MG63 (cell line): ENCODE measurements at regions not wholly inside any gene's neighbourhood (a gene's known extent, or its start where the extent isn't known, plus 50 kb on each side); places are given as distances from the start of the nearest gene placed in this dataset.

Experiments
- DNase-seq: peaks from one replicate; pipeline ENCODE4 v3.0.0-alpha.2; 2020
- H3K27me3 ChIP-seq: fragments of 250-450 bp; sonication (Bioruptor Pico); 2 replicates; pipeline ENCODE4 v1.5.1; 2020; ENCODE audit warnings: mild to moderate bottlenecking, moderate library complexity
- H3K36me3 ChIP-seq: fragments of 250-450 bp; sonication (Bioruptor Pico); 2 replicates; pipeline ENCODE4 v1.5.1; 2020; ENCODE audit warnings: mild to moderate bottlenecking, moderate library complexity
- H3K4me3 ChIP-seq: fragments of 250-450 bp; sonication (Bioruptor Pico); 2 replicates; pipeline ENCODE4 v1.5.1; 2020; ENCODE audit warnings: mild to moderate bottlenecking, moderate library complexity
- H3K9me3 ChIP-seq: fragments of 250-450 bp; sonication (Bioruptor Pico); 2 replicates; pipeline ENCODE4 v1.5.1; 2020; ENCODE audit warnings: mild to moderate bottlenecking, moderate library complexity

DNA sequence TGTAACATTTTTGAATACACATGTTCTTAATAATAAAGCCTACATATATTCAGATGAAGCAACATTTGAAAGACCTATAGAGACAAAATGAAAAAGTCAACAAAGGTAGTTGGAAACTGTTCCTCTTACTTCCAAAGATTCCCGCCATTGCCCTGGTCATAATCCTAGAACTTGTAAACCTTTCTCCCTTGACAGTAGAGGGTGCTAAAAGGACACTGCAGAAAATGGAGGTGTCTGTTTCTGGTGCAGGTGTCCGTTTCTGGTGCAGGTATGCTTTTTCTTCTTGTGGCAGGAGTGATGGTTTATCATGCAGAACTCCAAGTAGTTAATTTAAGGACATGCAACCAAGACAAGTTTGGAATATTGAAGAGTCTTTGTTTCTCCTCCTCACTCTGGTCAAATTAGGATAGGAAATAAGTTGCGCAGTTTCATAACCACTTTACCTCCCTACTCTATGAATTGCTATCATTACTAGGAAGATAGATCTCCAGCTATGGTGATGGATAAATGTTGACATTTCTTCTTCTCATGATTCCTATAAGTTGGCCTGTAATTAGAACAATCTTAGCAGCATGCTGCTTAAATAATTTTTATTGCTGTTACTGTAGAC lies 56.0 kb upstream of the FAM174A start:
- Histone ChIP-seq H3K27me3 (no peaks in the 10 kb centered on the region), H3K36me3 (no peaks in the 10 kb centered on the region), H3K4me3 (no peak overlapping the region), H3K9me3 (no peaks in the 10 kb centered on the region)
- DNase-seq, result no peak

- DNase-seq, result no peak
- Histone ChIP-seq H3K4me3 (no peak overlapping the region), H3K36me3 (no peaks in the 10 kb centered on the region)
These were observed 63.1 kb upstream of the FAM174A start for GRCh38 chr5:100472091-100472490.

DNA sequence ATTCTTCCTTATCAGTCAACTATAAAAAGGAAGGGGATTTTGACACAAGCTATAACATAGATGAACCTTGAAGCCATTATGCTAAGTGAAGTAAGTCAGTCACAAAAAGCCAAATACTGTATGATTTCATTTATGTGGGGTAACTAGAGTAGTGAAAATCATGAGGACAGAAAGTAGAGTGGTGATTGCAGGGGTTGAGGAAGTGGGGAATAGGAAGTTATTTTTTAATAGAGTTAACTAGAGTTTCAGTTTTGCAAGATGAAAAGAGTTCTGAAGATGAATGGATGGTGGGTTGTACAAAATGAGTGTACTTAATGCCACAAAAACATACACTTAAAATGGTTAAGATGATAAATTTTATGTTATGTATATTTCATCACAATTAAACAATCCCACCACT lies 65.4 kb upstream of the FAM174A start:
- no peak for DNase-seq
- Histone ChIP-seq H3K4me3 (no peak overlapping the region), H3K9me3 (no peaks in the 10 kb centered on the region), H3K36me3 (no peaks in the 10 kb centered on the region), H3K27me3 (no peaks in the 10 kb centered on the region)

More at GRCh38 chr5:100472091-100472490, 63.1 kb upstream of the FAM174A start:
- no peaks in the 10 kb centered on the region for H3K9me3 ChIP-seq
- H3K27me3 ChIP-seq, result no peaks in the 10 kb centered on the region

DNA sequence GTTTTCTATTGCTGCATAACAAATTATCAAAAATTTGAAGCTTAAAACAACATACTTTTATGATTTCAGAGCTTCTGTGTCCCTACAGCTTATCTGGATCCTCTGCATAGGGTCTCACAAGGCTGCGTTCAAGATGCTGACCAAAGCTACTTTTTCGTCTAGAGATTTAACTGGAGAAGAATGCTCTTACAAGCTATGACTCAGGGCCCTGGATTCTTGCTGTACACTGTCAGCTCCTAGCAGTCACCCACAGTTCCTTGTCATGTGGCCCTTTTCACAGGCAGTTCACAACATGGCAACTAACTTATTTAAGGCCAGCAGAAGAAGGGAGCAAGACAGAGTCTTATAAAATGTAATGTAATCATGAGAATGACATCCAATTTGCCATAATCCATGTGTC lies 70.8 kb upstream of the FAM174A start:
- Histone ChIP-seq H3K27me3 (no peaks in the 10 kb centered on the region), H3K4me3 (no peak overlapping the region), H3K36me3 (no peaks in the 10 kb centered on the region), H3K9me3 (no peaks in the 10 kb centered on the region)
- DNase-seq, result no peak

DNA sequence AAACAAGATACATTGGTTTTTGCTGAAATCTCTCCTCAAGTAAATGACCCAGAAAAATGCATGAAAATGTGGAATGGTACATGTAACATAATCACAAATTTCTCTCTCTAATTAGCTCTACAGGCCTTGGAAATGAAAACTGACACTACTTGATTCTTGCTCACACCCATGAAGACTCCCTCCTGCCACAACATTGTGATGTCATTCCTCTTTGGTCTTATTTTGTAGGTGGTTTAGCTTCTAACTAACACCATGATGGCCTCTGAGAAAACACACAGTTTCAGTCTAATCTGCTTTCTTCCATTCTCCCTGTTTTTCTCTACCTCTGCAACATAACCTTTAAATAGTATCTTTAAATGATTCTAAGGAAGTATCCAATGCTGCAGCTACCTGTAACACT lies 78.6 kb upstream of the FAM174A start:
- Histone ChIP-seq H3K9me3 (no peaks in the 10 kb centered on the region), H3K27me3 (peaks cover 7% of the 10 kb centered on the region), H3K4me3 (no peak overlapping the region), H3K36me3 (no peaks in the 10 kb centered on the region)
- DNase-seq, result no peak

DNA sequence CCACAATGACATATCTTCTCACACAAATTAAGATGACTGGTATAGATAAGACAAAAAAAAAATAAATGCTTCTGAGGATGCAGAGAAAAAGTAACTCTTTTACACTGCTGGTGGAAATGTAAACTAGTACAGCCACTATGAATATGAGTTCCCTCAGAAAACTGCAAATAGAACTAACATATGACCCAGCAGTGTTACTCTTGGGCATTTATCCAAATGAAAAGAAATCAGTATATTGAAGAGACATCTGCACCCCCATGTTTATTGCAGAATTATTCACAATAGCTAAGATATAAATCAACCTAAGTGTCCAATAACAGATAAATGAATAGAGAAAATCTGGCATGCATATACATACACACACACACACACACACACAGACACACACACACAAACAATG lies 83.0 kb upstream of the FAM174A start:
- Histone ChIP-seq H3K9me3 (no peaks in the 10 kb centered on the region), H3K27me3 (peaks cover 4% of the 10 kb centered on the region), H3K4me3 (no peak overlapping the region), H3K36me3 (no peaks in the 10 kb centered on the region)
- no peak for DNase-seq

GRCh38 chr5:100448111-100448528 lies 87.1 kb upstream of the FAM174A start:
- Histone ChIP-seq H3K36me3 (no peaks in the 10 kb centered on the region), H3K4me3 (no peak overlapping the region), H3K27me3 (no peaks in the 10 kb centered on the region), H3K9me3 (no peaks in the 10 kb centered on the region)
- DNase-seq, result no peak

DNA sequence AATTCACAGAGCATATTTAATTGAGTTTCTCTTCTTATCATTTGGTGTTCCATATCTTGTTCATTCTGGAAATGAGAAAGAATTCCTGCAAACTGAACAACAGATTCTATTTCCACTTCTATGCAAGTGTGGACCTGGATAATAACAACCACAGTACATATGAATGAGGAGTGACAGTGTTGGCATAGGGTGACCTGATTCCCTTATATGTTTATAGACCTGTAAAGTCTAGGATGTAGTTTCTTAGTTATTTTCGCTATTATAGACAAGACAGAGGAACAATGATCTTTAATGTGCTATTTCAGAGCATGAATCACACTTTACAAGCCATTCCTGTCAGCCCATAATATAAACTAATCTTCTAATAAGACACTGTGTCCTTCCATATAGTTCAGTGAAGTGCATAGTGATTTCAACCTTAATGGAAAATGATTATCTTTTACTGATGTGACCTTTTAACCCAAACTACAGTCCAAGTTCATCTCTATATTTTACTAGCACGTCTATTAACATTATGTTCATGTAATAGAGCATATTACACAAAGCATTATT lies 88.2 kb upstream of the FAM174A start:
- DNase-seq, result no peak
- no peaks in the 10 kb centered on the region for H3K36me3 ChIP-seq
- H3K9me3 ChIP-seq, result no peaks in the 10 kb centered on the region
- no peak overlapping the region for H3K4me3 ChIP-seq
- no peaks in the 10 kb centered on the region for H3K27me3 ChIP-seq

- DNase-seq, result no peak
- no peaks in the 10 kb centered on the region for H3K36me3 ChIP-seq
- no peak overlapping the region for H3K4me3 ChIP-seq
- H3K9me3 ChIP-seq, result no peaks in the 10 kb centered on the region
- H3K27me3 ChIP-seq, result no peaks in the 10 kb centered on the region
These were observed 90.2 kb upstream of the FAM174A start for GRCh38 chr5:100444961-100445360.

DNA sequence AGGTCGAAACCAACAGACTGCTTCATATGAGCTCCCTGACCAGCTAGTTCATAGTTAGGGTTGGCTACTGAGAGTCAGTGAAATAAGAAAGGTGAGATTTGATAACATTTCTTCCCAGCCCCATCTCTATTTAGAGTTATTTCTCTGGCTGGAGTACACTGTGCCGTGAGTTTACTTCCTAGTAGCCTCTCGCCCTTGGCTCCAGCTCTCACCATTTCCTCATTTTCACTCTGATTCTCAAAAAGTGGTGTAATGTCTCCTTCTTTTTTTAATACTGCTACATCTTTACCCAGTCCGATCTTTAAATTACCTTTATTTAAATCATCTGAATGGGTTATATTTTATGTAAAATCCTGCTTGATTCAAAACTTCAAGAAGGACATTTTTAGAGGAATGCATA lies 100.4 kb upstream of the FAM174A start:
- H3K9me3 ChIP-seq, result no peaks in the 10 kb centered on the region
- no peak overlapping the region for H3K4me3 ChIP-seq
- no peaks in the 10 kb centered on the region for H3K36me3 ChIP-seq
- no peak for DNase-seq
- no peaks in the 10 kb centered on the region; the same call in 1 of the 2 replicates for H3K27me3 ChIP-seq

DNA sequence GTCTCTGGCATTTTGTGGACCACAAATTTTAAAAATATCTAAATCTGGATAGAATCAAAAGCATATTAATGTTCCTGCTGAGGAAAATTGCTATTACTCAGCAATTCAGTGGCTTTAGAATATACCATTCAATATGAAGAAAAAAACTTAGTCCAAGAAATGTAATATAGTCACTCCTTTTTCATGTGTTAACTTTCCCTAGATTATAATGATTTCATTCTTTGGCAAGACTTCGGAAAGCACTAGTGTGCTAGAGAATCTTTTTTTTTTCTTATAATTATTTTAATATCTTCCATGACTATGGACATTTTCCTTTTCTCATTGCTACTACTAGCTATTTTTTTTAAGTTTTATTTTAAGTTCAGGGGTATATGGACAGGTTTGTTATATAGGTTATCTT lies 102.4 kb upstream of the FAM174A start:
- H3K36me3 ChIP-seq, result no peaks in the 10 kb centered on the region

DNA sequence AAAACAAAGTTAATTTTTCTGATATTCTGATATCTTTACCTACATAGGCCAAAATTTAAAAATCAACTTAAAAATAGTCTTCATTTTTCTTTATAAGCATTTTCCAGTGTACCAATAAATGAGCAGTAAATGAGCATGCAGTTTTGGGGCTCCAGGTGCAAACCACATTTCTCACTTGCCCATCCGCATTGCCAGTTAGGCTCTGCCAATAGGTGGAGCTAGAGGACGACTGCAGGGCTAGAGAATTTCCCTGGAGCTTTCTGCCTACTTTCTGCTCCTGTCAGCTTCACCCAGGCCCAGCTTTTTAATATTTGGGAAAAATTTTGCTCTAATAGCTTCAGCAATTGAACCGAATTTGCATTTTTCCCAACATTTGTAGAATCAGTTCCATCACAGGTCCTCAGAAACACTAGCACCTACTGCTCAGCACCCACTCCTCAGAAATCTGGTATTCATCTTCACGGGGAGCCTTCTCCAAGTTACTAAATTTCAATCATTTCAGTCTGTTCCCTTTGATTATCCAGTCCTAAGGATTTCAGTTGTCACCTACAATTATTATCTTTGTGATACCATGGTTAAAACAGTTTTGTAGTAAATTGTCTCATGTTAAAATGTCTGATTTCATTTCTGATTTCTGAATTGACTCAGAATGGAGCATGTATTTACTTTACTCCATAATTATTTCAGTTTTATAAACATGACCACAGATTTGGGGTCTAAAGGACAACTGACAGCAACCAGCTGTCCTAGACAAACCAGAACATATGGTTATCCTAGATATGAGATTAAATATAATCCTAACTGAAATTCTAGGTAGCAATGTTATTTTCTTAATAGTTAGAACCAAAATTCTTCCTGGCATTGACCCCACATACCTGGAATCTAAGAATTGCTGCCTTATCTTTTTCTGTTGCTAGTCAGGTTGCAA lies 104.6 kb upstream of the FAM174A start:
- Histone ChIP-seq H3K27me3 (no peaks in the 10 kb centered on the region; the same call in 1 of the 2 replicates), H3K9me3 (no peaks in the 10 kb centered on the region), H3K36me3 (no peaks in the 10 kb centered on the region), H3K4me3 (no peak overlapping the region)
- DNase-seq, result peak; percentile 23

More for the DNA sequence above, 102.4 kb upstream of the FAM174A start:
- Histone ChIP-seq H3K27me3 (no peaks in the 10 kb centered on the region; the same call in 1 of the 2 replicates), H3K4me3 (no peak overlapping the region), H3K9me3 (no peaks in the 10 kb centered on the region)
- no peak for DNase-seq

- DNase-seq, result no peak
- Histone ChIP-seq H3K9me3 (no peaks in the 10 kb centered on the region), H3K27me3 (no peaks in the 10 kb centered on the region), H3K36me3 (no peaks in the 10 kb centered on the region), H3K4me3 (no peak overlapping the region)
These were observed 110.4 kb upstream of the FAM174A start for GRCh38 chr5:100424787-100425186.

GRCh38 chr5:100424017-100424416 lies 111.2 kb upstream of the FAM174A start:
- no peak overlapping the region for H3K4me3 ChIP-seq
- no peaks in the 10 kb centered on the region for H3K27me3 ChIP-seq
- DNase-seq, result no peak
- H3K9me3 ChIP-seq, result no peaks in the 10 kb centered on the region
- no peaks in the 10 kb centered on the region for H3K36me3 ChIP-seq

- Histone ChIP-seq H3K27me3 (no peaks in the 10 kb centered on the region), H3K4me3 (no peak overlapping the region), H3K9me3 (no peaks in the 10 kb centered on the region), H3K36me3 (no peaks in the 10 kb centered on the region)
- no peak for DNase-seq
These were observed 111.8 kb upstream of the FAM174A start for GRCh38 chr5:100423330-100423729.

- H3K27me3 ChIP-seq, result no peaks in the 10 kb centered on the region
- no peak for DNase-seq
- H3K36me3 ChIP-seq, result no peaks in the 10 kb centered on the region
- H3K9me3 ChIP-seq, result no peaks in the 10 kb centered on the region
- no peak overlapping the region for H3K4me3 ChIP-seq
These were observed 113.8 kb upstream of the FAM174A start for GRCh38 chr5:100421360-100421759.

DNA sequence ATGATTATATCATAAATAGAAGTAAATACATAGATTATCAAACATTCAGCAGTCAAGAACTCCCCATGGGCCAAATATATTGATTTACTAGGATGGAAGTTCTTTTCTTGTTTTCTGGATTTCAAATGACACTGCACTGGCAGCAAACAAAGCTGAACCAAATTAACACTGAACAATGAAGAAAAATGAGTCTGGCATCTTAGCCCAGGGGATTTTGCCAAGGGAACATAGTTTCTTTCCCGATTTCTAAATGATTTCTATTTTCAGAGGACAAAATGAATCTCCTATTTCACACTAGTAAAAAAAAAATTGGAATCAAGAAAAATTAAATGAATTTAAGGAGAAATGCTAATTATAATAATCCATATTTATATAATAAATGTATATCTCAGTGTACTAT lies 116.9 kb upstream of the FAM174A start:
- no peaks in the 10 kb centered on the region for H3K27me3 ChIP-seq
- H3K36me3 ChIP-seq, result no peaks in the 10 kb centered on the region
- no peaks in the 10 kb centered on the region for H3K9me3 ChIP-seq
- no peak overlapping the region for H3K4me3 ChIP-seq
- DNase-seq, result no peak
